ENCODE measurements at regions not wholly inside any gene's neighbourhood (a gene's known extent, or its start where the extent isn't known, plus 50 kb on each side); places are given as distances from the start of the nearest gene placed in this dataset.
"Not testable (repeated sequence)": the region's sequence is repeated elsewhere in the genome, so short reads cannot be mapped to it uniquely, and the experiment has no call there.

- no peak for DNase-seq
Observed at GRCh38 chr17:31609996-31610910, 218.8 kb downstream of the RAB11FIP4 start.

DNA sequence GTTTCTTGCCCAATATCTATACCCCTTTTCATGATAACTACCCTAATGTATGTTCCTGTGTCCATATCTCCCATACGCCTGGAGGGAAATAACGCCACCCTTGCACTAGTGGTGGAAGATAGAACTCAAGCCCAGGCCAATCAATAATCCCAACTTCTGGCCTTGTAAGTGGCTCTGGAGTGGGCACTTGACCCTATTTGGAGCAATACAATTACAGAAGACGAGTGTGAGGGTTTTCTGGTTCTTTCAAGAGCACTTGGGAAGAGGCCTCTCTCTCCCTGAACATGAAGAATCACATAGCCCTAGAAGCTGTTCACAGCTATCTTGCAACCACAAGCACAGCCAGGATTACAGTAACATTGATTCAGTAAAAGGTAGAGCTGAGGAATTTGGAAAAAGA is 217.9 kb downstream of the RAB11FIP4 start:
- DNase-seq: no peak

DNA sequence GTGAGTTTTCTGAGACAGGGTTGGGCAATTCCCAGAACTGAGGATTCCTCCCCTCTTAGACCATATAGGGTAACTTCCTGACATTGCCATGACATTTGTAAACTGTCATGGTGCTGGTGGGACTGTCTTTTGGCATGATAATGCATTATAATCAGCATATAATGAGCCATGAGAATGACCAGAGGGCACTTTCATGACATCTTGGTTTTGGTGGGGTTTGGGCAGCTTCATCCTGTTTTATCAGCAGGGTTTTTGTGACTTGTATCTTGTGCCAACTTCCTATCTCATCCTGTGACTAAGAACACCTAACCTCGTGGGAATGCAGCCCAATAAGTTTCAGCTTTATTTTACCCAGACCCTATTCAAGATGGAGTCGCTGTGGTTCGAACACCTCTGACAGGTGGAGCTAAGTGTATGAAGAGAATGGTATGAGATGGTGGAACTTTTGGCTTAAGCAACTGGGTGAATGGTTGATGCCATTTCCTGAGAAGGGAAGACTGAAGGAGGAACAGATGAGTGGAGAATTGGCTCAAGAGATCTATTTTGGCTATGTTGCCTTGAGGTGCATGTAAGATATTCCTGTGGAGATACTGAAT is 217.3 kb downstream of the RAB11FIP4 start:
- DNase-seq: no peak

DNA sequence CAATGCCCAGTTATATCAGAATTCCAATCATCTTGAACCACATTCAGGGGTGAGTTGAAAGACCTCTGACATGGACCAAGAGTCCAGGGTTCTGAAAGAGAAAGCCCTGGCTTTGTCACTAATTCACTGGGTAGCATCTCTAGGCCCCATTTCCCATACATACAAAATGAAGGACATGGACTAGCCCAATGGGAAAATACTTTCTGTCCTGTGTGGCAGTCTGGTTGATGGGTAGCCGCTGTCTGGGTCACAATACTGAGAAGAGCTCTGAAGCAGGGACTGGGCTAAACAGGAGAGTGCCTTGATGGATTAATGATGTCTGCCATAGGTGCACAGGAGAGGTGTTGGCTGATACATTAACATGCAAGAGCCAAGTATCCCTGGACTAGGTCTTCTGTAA is 214.3 kb downstream of the RAB11FIP4 start:
- no peak for DNase-seq

DNA sequence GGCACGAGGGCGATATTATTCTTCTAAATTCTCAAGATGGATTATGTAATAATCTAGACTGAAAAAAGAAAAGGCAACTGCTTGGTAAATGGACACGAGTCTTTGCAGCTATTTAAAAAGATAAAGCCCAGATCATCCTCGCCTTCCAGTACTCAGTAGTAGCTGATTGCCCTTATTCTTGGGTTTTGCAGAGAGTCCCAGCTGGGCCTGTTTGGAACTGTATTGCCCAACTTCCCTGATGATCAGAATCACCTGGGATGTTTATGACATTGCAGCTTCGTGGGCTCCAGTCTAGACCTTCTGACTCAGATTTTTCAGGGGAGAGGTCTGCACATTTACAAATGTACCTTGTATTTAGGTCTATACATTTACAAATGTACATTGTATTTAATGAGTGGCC is 213.5 kb downstream of the RAB11FIP4 start:
- DNase-seq: no peak

DNA sequence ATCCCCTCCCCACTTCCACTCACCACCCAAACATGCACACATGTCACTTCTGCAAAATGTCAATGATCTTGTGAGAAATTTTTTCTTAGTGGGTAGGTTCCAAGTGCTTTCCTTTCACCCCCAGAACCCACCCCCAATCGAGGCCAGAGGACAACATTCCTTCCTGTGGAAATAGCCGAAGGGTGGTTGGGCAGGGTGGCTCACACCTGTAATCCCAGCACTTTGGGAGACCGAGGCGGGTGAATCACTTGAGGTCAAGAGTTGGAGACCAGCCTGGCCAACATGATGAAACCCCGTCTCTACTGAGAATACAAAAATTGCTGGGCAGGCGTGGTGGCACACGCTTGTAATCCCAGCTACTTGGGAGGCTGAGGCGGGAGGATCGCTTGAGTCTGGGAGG is 208.7 kb downstream of the RAB11FIP4 start:
- DNase-seq: not testable (repeated sequence)

- no peak for DNase-seq
Observed at GRCh38 chr17:31598921-31599571, 207.6 kb downstream of the RAB11FIP4 start.

DNA sequence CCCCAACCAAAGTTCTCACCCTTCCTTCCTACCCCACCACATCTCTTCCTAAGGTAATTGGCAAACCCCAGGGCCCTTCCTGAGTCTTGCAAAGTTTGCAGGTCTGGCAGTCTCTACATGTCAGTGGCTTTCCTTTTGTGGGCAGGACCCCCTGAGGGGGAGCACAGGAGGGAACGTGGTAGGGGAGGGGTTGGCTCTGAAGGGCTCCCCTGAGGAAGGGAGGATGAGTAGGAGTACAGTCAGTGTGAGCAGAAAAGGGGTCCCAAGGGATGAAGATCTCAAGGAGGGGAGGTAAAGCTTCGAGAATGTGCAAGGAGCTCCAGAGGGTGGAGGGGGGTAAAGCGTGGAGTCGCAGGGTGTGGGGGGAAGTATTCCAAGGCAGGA is 206.9 kb downstream of the RAB11FIP4 start:
- no peak for DNase-seq

DNA sequence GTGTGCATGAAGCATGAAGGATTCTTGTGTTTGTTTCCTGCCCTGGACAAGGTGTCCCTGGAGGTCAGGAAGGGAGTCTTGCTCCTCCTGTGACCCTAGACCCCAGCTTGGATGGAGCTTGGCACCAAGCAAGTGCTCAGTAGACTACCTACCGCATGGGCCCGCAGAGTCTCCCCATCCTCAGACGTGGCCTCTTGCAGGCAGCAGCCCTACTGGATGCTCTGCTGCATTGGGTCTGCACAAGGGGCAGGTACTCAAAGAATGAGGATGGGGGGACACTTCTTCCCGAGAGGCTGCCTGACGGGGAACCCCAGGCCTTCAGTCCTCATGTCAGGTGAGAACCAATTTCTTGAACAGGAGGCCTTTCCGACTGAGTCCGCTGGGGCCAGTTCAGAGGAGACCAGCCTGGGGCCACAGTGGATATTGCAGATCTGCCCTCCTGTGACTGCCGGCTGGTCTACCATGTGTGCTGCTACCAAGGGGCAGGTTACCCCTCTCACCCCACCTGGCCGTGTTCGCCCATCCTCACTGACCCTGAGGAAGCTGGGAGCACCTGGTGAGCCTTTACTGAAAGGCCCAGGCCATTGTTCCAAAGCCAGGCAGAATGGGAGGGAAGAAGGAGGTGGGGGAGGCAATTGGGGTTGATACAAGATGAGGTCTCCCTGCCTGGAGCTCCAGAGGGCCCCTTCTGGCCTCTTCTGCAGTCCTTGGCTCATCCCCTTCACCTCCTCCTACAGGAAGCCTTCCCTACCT is 206.3 kb downstream of the RAB11FIP4 start:
- no peak for DNase-seq

GRCh38 chr17:31596382-31597323 is 205.2 kb downstream of the RAB11FIP4 start:
- peak; percentile 98 for DNase-seq

- DNase-seq: no peak
Observed at GRCh38 chr17:31595666-31596381, 204.3 kb downstream of the RAB11FIP4 start.

DNA sequence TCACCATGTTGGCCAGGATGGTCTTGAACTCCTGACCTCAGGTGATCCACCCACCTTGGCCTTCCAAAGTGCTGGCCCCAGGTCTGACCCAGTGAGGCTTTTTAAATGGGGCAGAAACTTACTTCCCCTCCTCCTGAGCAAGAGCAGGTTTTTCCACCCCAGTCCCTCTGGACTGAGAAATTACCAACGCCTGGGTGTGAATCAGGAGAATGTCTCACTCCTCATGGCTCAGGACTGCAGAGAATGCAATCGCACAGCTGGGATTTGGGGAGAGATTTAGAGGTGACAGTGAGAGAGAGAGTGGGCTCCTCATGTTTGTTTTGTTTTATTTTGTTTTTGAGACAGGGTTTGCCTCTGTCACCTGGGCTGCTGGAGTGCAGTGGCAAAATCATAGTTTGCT is 203.6 kb downstream of the RAB11FIP4 start:
- peak; percentile 58 for DNase-seq

DNA sequence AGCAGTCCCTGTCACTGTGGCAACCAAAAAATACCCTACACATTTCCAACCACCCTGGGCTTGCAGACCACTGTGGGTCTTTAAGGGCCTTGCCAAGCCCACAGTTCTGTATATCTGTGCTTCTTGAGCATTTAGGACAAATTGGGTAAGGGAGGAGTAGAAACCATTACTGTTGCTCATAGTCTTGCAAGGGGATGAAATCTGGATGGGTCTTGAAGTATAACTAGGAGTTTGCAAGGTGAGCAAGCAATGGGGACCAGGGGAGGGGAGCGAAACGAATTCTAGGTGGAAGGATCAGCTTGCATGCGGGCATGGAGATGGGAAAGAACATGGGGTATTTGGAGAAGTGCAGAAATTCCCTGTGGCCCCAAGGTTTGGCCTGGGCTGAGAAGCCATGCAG is 202.9 kb downstream of the RAB11FIP4 start:
- no peak for DNase-seq

- peak; percentile 67 for DNase-seq
Observed at GRCh38 chr17:31593806-31594205, 202.3 kb downstream of the RAB11FIP4 start.

DNA sequence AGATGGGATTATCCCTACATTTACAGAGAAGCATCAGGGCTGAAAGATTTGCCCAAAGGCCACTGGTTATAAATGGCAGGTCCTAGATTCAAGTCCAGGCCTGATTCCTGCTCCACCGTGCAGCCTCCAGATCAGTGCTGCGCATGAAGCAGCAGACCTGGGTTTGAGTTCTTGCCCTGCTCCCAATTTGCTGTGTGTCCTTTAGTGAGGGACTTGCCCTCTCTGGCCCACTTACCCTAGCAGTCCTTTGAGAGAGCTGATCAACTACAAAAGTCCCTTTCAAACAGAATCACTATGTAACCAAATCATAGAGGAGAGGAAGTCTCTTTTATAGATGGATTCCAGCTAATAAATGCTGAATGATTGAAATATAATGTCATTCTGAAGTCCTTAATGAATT is 200.4 kb downstream of the RAB11FIP4 start:
- DNase-seq: no peak

- no peak for DNase-seq
Observed at GRCh38 chr17:31588512-31588911, 197.0 kb downstream of the RAB11FIP4 start.

DNA sequence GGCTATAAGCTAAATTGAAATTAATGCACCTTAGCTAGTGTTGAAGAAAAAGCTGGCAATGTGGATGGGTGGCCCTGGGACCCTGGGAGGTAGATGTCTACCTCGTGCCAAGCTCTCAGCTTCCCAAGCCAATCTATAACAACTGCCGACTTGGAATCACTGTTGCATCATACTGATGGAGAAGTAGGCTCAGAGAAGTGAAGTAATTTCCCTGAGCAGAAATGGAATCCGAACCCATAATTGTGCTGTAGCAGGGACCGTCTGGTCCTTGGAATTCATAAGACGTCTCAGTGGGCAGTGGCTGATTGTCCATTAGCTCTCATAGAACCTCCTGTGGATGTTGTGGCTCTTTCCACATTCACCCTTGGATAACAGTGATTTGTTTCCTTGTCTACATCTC is 196.6 kb downstream of the RAB11FIP4 start:
- DNase-seq: no peak

All from fibroblast of upper back skin (primary cell).